Left lung (tissue), 4 donors: ENCODE measurements at regions not wholly inside any gene's neighbourhood (a gene's known extent, or its start where the extent isn't known, plus 50 kb on each side); places are given as distances from the start of the nearest gene placed in this dataset.

Experiments
- ATAC-seq: fragments of 200-7000 bp; cut with Tn5 transposase; one replicate; pipeline ENCODE4 v1.9.1; 2020; ENCODE audit warnings: moderate library complexity
- DNase-seq, 4 donors: peaks; one replicate each; pipeline ENCODE4 v3.0.0-alpha.2; 2013 to 2020
- H3K27ac ChIP-seq, 2 donors: fragments of 200-600 bp; sonication (generic) in 1 of 2; one replicate each; pipeline versions ENCODE4 v1.5.0 to v1.8.0; 2020 to 2021
- H3K27me3 ChIP-seq, 2 donors: fragments of 200-600 bp; sonication (generic) in 1 of 2; one replicate each; pipeline versions ENCODE4 v1.5.0 to v1.8.0; 2020 to 2021
- H3K36me3 ChIP-seq, 2 donors: fragments of 200-600 bp; sonication (generic) in 1 of 2; one replicate each; pipeline versions ENCODE4 v1.5.0 to v1.8.0; 2020 to 2021
- H3K4me1 ChIP-seq, 2 donors: fragments of 200-600 bp; one replicate each; pipeline ENCODE4 v1.8.0; 2021
- H3K4me3 ChIP-seq, 2 donors: fragments of 200-600 bp; sonication (generic) in 1 of 2; one replicate each; pipeline versions ENCODE4 v1.5.0 to v1.8.0; 2020 to 2021; ENCODE audit warnings: mild to moderate bottlenecking in 1 of 2
- H3K9me3 ChIP-seq, 2 donors: fragments of 200-600 bp; sonication (generic) in 1 of 2; one replicate each; pipeline versions ENCODE4 v1.5.0 to v1.8.0; 2020 to 2021
- intact Hi-C, 2 donors: fragments of 100-400 bp; cut with DNase I; formaldehyde crosslinking; loops; one replicate each; pipeline versions ENCODE4 v1.11.2 to v1.14.2; 2022
- TF ChIP-seq, protein P1 (sequence below), 2 donors: fragments of 200-600 bp; sonication (generic) in 1 of 2; IDR thresholded peaks; one replicate each; pipeline versions ENCODE4 v1.5.0 to v1.8.0; 2021; ENCODE audit warnings: antibody characterized with exemption in 2 of 2
- donor health status: DM: no; HTN: yes; CAD: no.
- donor health status: DM: no; HTN: no; CAD: no.

DNA sequence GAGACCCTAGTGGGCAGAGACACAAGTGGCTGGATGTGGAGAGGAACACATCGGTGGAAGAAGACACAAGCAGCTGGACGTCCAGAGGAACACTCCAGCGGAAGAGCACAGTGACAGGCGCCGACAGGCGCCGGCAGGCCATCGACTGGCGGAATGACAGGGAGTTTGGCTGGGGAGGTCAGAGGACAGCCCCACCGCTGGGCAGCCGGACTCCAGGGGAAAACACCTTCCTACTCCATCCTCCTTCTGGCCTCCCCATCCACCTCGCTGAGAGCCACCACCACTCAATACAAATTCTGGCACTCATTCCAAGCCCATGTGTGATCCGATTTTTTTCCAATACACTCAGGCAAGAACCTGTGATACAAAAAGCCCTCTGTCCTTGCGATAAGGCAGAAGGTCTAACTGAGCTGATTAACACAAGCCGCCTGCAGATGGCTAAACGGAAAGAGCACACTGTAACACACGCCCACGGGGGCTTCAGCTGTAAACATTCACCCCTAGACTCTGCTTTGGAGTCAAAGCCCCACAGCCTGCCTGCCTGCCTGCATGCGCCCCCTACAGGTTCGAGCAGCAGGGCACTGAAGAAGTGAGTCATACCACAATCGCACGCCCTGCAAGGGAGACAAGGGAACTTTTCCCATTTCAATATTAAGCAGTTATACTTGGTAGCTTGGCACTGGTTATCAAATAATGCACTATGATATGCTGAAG lies 50.2 kb upstream of the LRP1B start:
- DNase-seq (peak in 1 of 4 donors; percentile 64), ATAC-seq (peak; percentile 40)
- no peak overlapping the region for H3K27ac ChIP-seq
- H3K36me3 ChIP-seq: no peaks in the 10 kb centered on the region
- H3K9me3 ChIP-seq: no peaks in the 10 kb centered on the region
- no peaks in the 10 kb centered on the region for H3K27me3 ChIP-seq
- TF ChIP-seq, protein P1, sequence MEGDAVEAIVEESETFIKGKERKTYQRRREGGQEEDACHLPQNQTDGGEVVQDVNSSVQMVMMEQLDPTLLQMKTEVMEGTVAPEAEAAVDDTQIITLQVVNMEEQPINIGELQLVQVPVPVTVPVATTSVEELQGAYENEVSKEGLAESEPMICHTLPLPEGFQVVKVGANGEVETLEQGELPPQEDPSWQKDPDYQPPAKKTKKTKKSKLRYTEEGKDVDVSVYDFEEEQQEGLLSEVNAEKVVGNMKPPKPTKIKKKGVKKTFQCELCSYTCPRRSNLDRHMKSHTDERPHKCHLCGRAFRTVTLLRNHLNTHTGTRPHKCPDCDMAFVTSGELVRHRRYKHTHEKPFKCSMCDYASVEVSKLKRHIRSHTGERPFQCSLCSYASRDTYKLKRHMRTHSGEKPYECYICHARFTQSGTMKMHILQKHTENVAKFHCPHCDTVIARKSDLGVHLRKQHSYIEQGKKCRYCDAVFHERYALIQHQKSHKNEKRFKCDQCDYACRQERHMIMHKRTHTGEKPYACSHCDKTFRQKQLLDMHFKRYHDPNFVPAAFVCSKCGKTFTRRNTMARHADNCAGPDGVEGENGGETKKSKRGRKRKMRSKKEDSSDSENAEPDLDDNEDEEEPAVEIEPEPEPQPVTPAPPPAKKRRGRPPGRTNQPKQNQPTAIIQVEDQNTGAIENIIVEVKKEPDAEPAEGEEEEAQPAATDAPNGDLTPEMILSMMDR (IDR thresholded peaks at IDR 0.05): no peak
- H3K4me1 ChIP-seq: no peaks in the 10 kb centered on the region
- no peak overlapping the region for H3K4me3 ChIP-seq
- intact Hi-C loops: no loop called here
